H1 (cell line): ENCODE measurements at regions not wholly inside any gene's neighbourhood (a gene's known extent, or its start where the extent isn't known, plus 50 kb on each side); places are given as distances from the start of the nearest gene placed in this dataset.

ENCODE experiments used
- CTCF ChIA-PET: fragments of 300-600 bp; sonication (Branson Sonifier 250); formaldehyde crosslinking; loops from one replicate; lab custom pipeline; 2021; ENCODE audit not compliant: partially characterized antibody; lab: Charles Lee
- POLR2A ChIA-PET: fragments of 300-600 bp; sonication (Branson Sonifier 250); formaldehyde crosslinking; loops from one replicate; lab custom pipeline; 2021; ENCODE audit warnings: inconsistent platforms; ENCODE audit not compliant: partially characterized antibody; lab: Charles Lee
- DNase-seq, 2 experiments: peaks; one replicate each; pipeline versions ENCODE4 v3.0.0 to v3.0.0-alpha.2; 2010 to 2022; ENCODE audit warnings: low spot score in 2 of 2, low read depth in 1 of 2, mixed read lengths in 1 of 2
- FAIRE-seq: peaks from 2 replicates; lab custom pipeline; 2011; peaks lifted over from hg19 to GRCh38; lab: Jason Lieb, UNC
- H2AFZ ChIP-seq: 2 replicates; pipeline ENCODE4 v1.8.1; 2012; ENCODE audit warnings: low read length, inconsistent platforms
- H2AK5ac ChIP-seq: 2 replicates; pipeline ENCODE4 v1.6.1; 2013; ENCODE audit warnings: low read depth, low read length
- H2BK120ac ChIP-seq: replicated peaks from 2 replicates; pipeline ENCODE3; 2013; ENCODE audit warnings: low read depth, low read length, inconsistent platforms
- H2BK12ac ChIP-seq: 2 replicates; pipeline ENCODE4 v1.6.1; 2013; ENCODE audit warnings: low read depth, low read length
- H2BK15ac ChIP-seq: 2 replicates; pipeline ENCODE4 v1.6.1; 2013; ENCODE audit warnings: low read length
- H2BK20ac ChIP-seq: 2 replicates; pipeline ENCODE4 v1.6.1; 2013; ENCODE audit warnings: low read length
- H2BK5ac ChIP-seq: 2 replicates; pipeline ENCODE4 v1.6.1; 2013; ENCODE audit warnings: low read depth, low read length
- H3K14ac ChIP-seq: 2 replicates; pipeline ENCODE4 v1.6.1; 2013; ENCODE audit warnings: inconsistent platforms; ENCODE audit not compliant: insufficient read length
- H3K18ac ChIP-seq: 2 replicates; pipeline ENCODE4 v1.6.1; 2013; ENCODE audit warnings: low read length; ENCODE audit errors: extremely low read depth
- H3K23ac ChIP-seq: 2 replicates; pipeline ENCODE4 v1.6.1; 2013; ENCODE audit warnings: inconsistent platforms; ENCODE audit not compliant: insufficient read length
- H3K23me2 ChIP-seq: 2 replicates; pipeline ENCODE4 v1.6.1; 2013; ENCODE audit warnings: low read depth, low read length
- H3K27ac ChIP-seq: 2 replicates; pipeline ENCODE4 v1.6.1; 2011; ENCODE audit warnings: low read depth, low read length, inconsistent platforms
- H3K27me3 ChIP-seq, 4 experiments: replicated peaks in 1 of 4; 1 replicate in 1 of 4; 2 replicates in 3 of 4; pipeline versions ENCODE4 v1.6.1 to v1.8.1; 2011 to 2013; ENCODE audit warnings: low read length in 3 of 4, mild to moderate bottlenecking in 3 of 4, inconsistent platforms in 2 of 4, mixed read lengths in 2 of 4, moderate library complexity in 1 of 4; ENCODE audit not compliant: control insufficient read depth in 3 of 4, insufficient read depth in 3 of 4; ENCODE audit errors: extremely low read depth in 1 of 4
- H3K36me3 ChIP-seq, 4 experiments: 2 replicates each; pipeline versions ENCODE4 v1.6.1 to v1.8.1; 2011 to 2013; ENCODE audit warnings: mild to moderate bottlenecking in 4 of 4, low read length in 3 of 4, moderate library complexity in 2 of 4, control low read depth in 1 of 4, inconsistent platforms in 1 of 4; ENCODE audit not compliant: insufficient read depth in 4 of 4, control insufficient read depth in 2 of 4
- H3K4ac ChIP-seq: replicated peaks from 2 replicates; pipeline ENCODE3; 2013; ENCODE audit warnings: low read length, low read depth, mixed read lengths, inconsistent platforms; ENCODE audit not compliant: insufficient read length
- H3K4me1 ChIP-seq, 4 experiments: replicated peaks in 1 of 4; 1 replicate in 1 of 4; 2 replicates in 3 of 4; pipeline versions ENCODE4 v1.6.1 to v1.8.1; 2011 to 2013; ENCODE audit warnings: low read length in 3 of 4, inconsistent platforms in 2 of 4, mixed read lengths in 1 of 4; ENCODE audit not compliant: insufficient read depth in 4 of 4, control insufficient read depth in 3 of 4
- H3K4me2 ChIP-seq, 2 experiments: 2 replicates each; pipeline versions ENCODE4 v1.6.1 to v1.8.1; 2011 to 2013; ENCODE audit warnings: low read depth in 2 of 2, low read length in 2 of 2, control low read depth in 1 of 2, inconsistent platforms in 1 of 2, mild to moderate bottlenecking in 1 of 2; ENCODE audit not compliant: insufficient read depth in 1 of 2
- H3K4me3 ChIP-seq, 4 experiments: fragments of 200-600, 300-600 bp in 1 of 4; sonication (generic), shearing (Covaris generic), sonication (Bioruptor Twin) in 1 of 4; 2 replicates each; pipeline versions ENCODE4 v1.5.1 to v1.8.1; 2011 to 2016; ENCODE audit warnings: low read length in 4 of 4, low read depth in 3 of 4, control low read depth in 2 of 4, inconsistent platforms in 2 of 4, mild to moderate bottlenecking in 2 of 4, mixed read lengths in 1 of 4, moderate library complexity in 1 of 4; ENCODE audit not compliant: insufficient read depth in 2 of 4; ENCODE audit errors: extremely low read depth in 1 of 4
- H3K56ac ChIP-seq: replicated peaks from 2 replicates; pipeline ENCODE3; 2013; ENCODE audit warnings: low read depth, mild to moderate bottlenecking, mixed read lengths, low read length, inconsistent platforms; ENCODE audit not compliant: insufficient read length
- H3K79me1 ChIP-seq: 2 replicates; pipeline ENCODE4 v1.6.1; 2013; ENCODE audit warnings: low read depth, low read length, control low read depth
- H3K79me2 ChIP-seq, 2 experiments: 2 replicates each; pipeline versions ENCODE4 v1.6.1 to v1.8.1; 2012 to 2013; ENCODE audit warnings: low read length in 2 of 2, mild to moderate bottlenecking in 2 of 2, inconsistent platforms in 1 of 2; ENCODE audit not compliant: insufficient read depth in 2 of 2, control insufficient read depth in 1 of 2
- H3K9ac ChIP-seq, 4 experiments: replicated peaks in 1 of 4; 1 replicate in 1 of 4; 2 replicates in 3 of 4; pipeline versions ENCODE4 v1.6.1 to v1.8.1; 2011 to 2013; ENCODE audit warnings: low read depth in 3 of 4, low read length in 3 of 4, control low read depth in 2 of 4, mild to moderate bottlenecking in 2 of 4, moderate library complexity in 2 of 4, inconsistent platforms in 1 of 4; ENCODE audit errors: extremely low read depth in 1 of 4
- H3K9me3 ChIP-seq, 2 experiments: 2 replicates each; pipeline versions ENCODE4 v1.6.1 to v1.8.1; 2012 to 2013; ENCODE audit warnings: mild to moderate bottlenecking in 2 of 2, moderate library complexity in 2 of 2, control low read depth in 1 of 2, inconsistent platforms in 1 of 2, low read depth in 1 of 2, low read length in 1 of 2, mixed read lengths in 1 of 2; ENCODE audit not compliant: insufficient read depth in 2 of 2
- H4K20me1 ChIP-seq, 2 experiments: replicated peaks in 1 of 2; 2 replicates each; pipeline versions ENCODE3 to v1.8.1; 2011 to 2013; ENCODE audit warnings: inconsistent platforms in 2 of 2, low read length in 2 of 2, mild to moderate bottlenecking in 1 of 2; ENCODE audit not compliant: insufficient read depth in 2 of 2, control insufficient read depth in 1 of 2
- H4K5ac ChIP-seq: 2 replicates; pipeline ENCODE4 v1.6.1; 2013; ENCODE audit warnings: low read length, low read depth, mixed read lengths, inconsistent platforms; ENCODE audit not compliant: insufficient read length
- H4K8ac ChIP-seq: 2 replicates; pipeline ENCODE4 v1.8.0; 2013; ENCODE audit warnings: mild to moderate bottlenecking, moderate library complexity, low read length, inconsistent platforms; ENCODE audit not compliant: insufficient read depth; ENCODE audit errors: extremely low read depth
- H4K91ac ChIP-seq: replicated peaks from 2 replicates; pipeline ENCODE3; 2013; ENCODE audit warnings: low read length, mixed read lengths, inconsistent platforms; ENCODE audit not compliant: insufficient read length
- CBX5 ChIP-seq: fragments of 300-800, 300-1000 bp; sonication (generic); IDR thresholded peaks from 2 replicates; pipeline ENCODE4 v1.7.1; 2016; ENCODE audit warnings: antibody characterized with exemption, low read length, low read depth
- CREB1 ChIP-seq: IDR thresholded peaks from 2 replicates; pipeline ENCODE4 v1.6.1; 2012; ENCODE audit warnings: inconsistent platforms
- KDM4A ChIP-seq: IDR thresholded peaks from one replicate; pipeline ENCODE4 v1.7.1; 2012; ENCODE audit warnings: low read depth, mild to moderate bottlenecking, moderate library complexity, low read length, inconsistent platforms; ENCODE audit not compliant: severe bottlenecking
- PHF8 ChIP-seq: fragments of 200-600 bp; sonication (generic); conservative IDR thresholded peaks from 2 replicates; pipeline ENCODE4 v1.7.1; 2012; ENCODE audit warnings: low read depth, mild to moderate bottlenecking, inconsistent platforms, low read length, moderate library complexity
- RAD21 ChIP-seq, 2 experiments: IDR thresholded peaks in 1 of 2; conservative IDR thresholded peaks in 1 of 2; 2 replicates each; pipeline ENCODE4 v1.6.1; 2011; ENCODE audit warnings: low read depth in 2 of 2, low read length in 2 of 2, improper control_type of control experiment in 1 of 2, inconsistent platforms in 1 of 2, mild to moderate bottlenecking in 1 of 2, moderate library complexity in 1 of 2
- RBBP5 ChIP-seq: IDR thresholded peaks from 2 replicates; pipeline ENCODE4 v1.7.1; 2012; ENCODE audit warnings: low read depth, mild to moderate bottlenecking, inconsistent platforms, low read length, moderate library complexity, borderline replicate concordance
- RXRA ChIP-seq: IDR thresholded peaks from 2 replicates; pipeline ENCODE4 v1.6.1; 2011; ENCODE audit warnings: low read depth, mild to moderate bottlenecking, low read length, moderate library complexity; ENCODE audit not compliant: insufficient read depth
- SAP30 ChIP-seq: fragments of 300-600 bp; sonication (generic); IDR thresholded peaks from 2 replicates; pipeline ENCODE4 v1.7.1; 2012; ENCODE audit warnings: low read length, moderate library complexity, mild to moderate bottlenecking, inconsistent platforms; ENCODE audit not compliant: insufficient read depth, insufficient replicate concordance
- SP2 ChIP-seq: IDR thresholded peaks from 2 replicates; pipeline ENCODE4 v1.6.1; 2012; ENCODE audit warnings: mild to moderate bottlenecking, low read length, inconsistent platforms
- TBP ChIP-seq: IDR thresholded peaks from 2 replicates; pipeline ENCODE4 v1.6.1; 2011; ENCODE audit warnings: low read depth, low read length, improper control_type of control experiment
- ZNF274 ChIP-seq: IDR thresholded peaks from 2 replicates; pipeline ENCODE4 v1.7.0; 2012; ENCODE audit warnings: low read length, borderline replicate concordance; ENCODE audit errors: extremely low read depth
- WGBS, 2 experiments: shearing (Covaris generic) in 1 of 2; methylation state at CpG; one replicate each; pipeline versions ENCODE4 v1.1.6 to v1.1.7; 2013 to 2015; ENCODE audit warnings: low lambda C conversion rate in 2 of 2, mixed read lengths in 2 of 2, inconsistent platforms in 1 of 2, low coverage in 1 of 2, missing lambda C conversion rate in 1 of 2; ENCODE audit not compliant: insufficient replicate concordance in 2 of 2, insufficient coverage in 1 of 2, insufficient read length in 1 of 2; ENCODE audit errors: extremely low coverage in 1 of 2, missing lambda C conversion rate in 1 of 2; 5-methylcytosine and 5-hydroxymethylcytosine counted together
- TF ChIP-seq, protein P1 (sequence below): IDR thresholded peaks from 2 replicates; pipeline ENCODE4 v1.6.1; 2011; ENCODE audit warnings: low read depth, mild to moderate bottlenecking, low read length; ENCODE audit not compliant: insufficient read depth

DNA sequence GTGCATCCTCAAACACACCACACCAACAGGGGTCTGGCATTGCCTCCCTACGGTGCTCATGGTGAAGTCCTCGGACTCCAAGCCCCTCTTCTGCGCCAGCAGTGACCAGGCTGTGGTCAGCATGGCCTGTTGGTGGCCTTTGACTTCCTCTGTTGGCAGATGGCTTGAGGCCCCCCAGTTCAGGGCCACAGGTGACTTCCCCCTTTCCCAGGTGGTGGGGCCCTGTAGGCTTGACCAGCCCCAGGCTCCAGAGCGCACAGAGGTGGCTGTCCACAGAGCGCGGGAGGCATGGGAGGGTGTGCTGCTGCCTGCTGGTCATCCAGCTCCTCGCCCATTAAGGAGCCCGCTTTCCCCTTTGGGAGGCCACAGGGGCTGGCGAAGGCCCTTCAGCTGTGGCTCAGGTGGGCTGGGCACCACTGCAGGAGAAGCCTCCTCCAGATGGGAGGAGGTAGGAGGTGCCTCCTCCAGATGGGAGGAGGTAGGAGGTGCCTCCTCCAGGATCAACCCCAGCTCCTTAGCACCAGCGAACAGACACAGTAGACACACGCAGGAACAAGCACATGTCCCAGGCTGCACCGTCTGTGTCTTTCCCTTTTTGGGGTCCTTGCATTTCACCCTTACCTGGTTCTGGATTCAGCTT lies 52.1 kb upstream of the BHLHE23 start:
- H3K4me2 ChIP-seq: no peak overlapping the region
- H3K4me1 ChIP-seq: peaks cover 0 to 2% (median 0%) of the 10 kb centered on the region in 4 experiments; a peak in 2 of 7 replicates
- ChIA-PET POLR2A (no interaction called here), CTCF (interaction anchor here (0.8 to 1.9 kb wide), 5 partner anchors 19 to 156 kb away, joined by 3 to 6 read pairs (median 4); partner anchors contain the start of gene YTHDF1)
- H3K9ac ChIP-seq: no peak overlapping the region; a peak in 1 of 7 replicates
- H3K56ac ChIP-seq: no peak overlapping the region
- peaks cover 0 to 5% of the 10 kb centered on the region in 2 experiments; a peak in 1 of 4 replicates for H3K9me3 ChIP-seq
- no peak overlapping the region for H3K4ac ChIP-seq
- H4K20me1 ChIP-seq: peaks cover 0 to 5% of the 10 kb centered on the region in 2 experiments
- 88% methylated on average over 10 of the region's 12 CpGs; no CpG with 5 or more reads in 1 of the 2 experiments for WGBS, 2 experiments
- no peak overlapping the region for H3K14ac ChIP-seq
- H2BK12ac ChIP-seq: peak overlapping the region; percentile 80; the same call in 1 of the 2 replicates
- peak overlapping the region; percentile 61; the same call in 1 of the 2 replicates for H2BK20ac ChIP-seq
- no peak overlapping the region for H3K4me3 ChIP-seq
- 0 out of 2 replicates have a peak, but pooled peaks cover 3% of the 10 kb centered on the region for H3K79me1 ChIP-seq
- no peak overlapping the region for H3K18ac ChIP-seq
- H3K27ac ChIP-seq: no peak overlapping the region
- no peak overlapping the region for H4K8ac ChIP-seq
- H2AFZ ChIP-seq: no peak overlapping the region
- H3K23ac ChIP-seq: no peak overlapping the region
- H2BK120ac ChIP-seq: no peak overlapping the region
- no peak overlapping the region for H4K91ac ChIP-seq
- DNase-seq (peak in 1 of 2 experiments; percentile 45), FAIRE-seq (no peak)
- peaks cover 4% of the 10 kb centered on the region; the same call in 1 of the 2 replicates for H3K23me2 ChIP-seq
- peak overlapping the region; percentile 99; the same call in 1 of the 2 replicates for H2BK15ac ChIP-seq
- TF ChIP-seq, protein P1, sequence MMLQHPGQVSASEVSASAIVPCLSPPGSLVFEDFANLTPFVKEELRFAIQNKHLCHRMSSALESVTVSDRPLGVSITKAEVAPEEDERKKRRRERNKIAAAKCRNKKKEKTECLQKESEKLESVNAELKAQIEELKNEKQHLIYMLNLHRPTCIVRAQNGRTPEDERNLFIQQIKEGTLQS: no peak
- no peak for TF ChIP-seq SAP30
- no peak for TF ChIP-seq CREB1
- no peak for TF ChIP-seq TBP
- TF ChIP-seq RXRA: no peak
- no peak for TF ChIP-seq CBX5
- TF ChIP-seq KDM4A: no peak
- no peak for TF ChIP-seq PHF8
- TF ChIP-seq SP2: no peak
- TF ChIP-seq RAD21 (IDR thresholded peaks at IDR 0.05 in 1 of 2, conservative IDR thresholded peaks at IDR 0.05 in 1 of 2; ENCODE audit: low read depth in 2 of 2, low read length in 2 of 2): no peak
- no peak for TF ChIP-seq RBBP5
- no peak for TF ChIP-seq ZNF274
- H4K5ac ChIP-seq: no peak overlapping the region
- H3K36me3 ChIP-seq: no peaks in the 10 kb centered on the region
- no peak overlapping the region for H2AK5ac ChIP-seq
- no peaks in the 10 kb centered on the region for H3K79me2 ChIP-seq
- no peak overlapping the region for H2BK5ac ChIP-seq
- no peaks in the 10 kb centered on the region; a peak in 2 of 7 replicates for H3K27me3 ChIP-seq
